Epithelial cell of esophagus (primary cell): ENCODE measurements at regions not wholly inside any gene's neighbourhood (a gene's known extent, or its start where the extent isn't known, plus 50 kb on each side); places are given as distances from the start of the nearest gene placed in this dataset.
A peak's percentile ranks its signal among the peaks of the same experiment; 100 is the strongest.

Experiments used
- DNase-seq: peaks from one replicate; pipeline ENCODE4 v3.0.0; 2010; ENCODE audit warnings: low read depth
- H3K4me3 ChIP-seq: 2 replicates; pipeline ENCODE4 v1.5.1; 2011; ENCODE audit warnings: mild to moderate bottlenecking, low read length, control low read depth
- TF ChIP-seq, protein P1 (sequence below): IDR thresholded peaks from 2 replicates; pipeline ENCODE4 v1.5.1; 2011; ENCODE audit warnings: low read depth, mild to moderate bottlenecking, low read length, control low read depth, inconsistent platforms; ENCODE audit not compliant: insufficient read depth; ENCODE audit errors: missing control alignments

DNA sequence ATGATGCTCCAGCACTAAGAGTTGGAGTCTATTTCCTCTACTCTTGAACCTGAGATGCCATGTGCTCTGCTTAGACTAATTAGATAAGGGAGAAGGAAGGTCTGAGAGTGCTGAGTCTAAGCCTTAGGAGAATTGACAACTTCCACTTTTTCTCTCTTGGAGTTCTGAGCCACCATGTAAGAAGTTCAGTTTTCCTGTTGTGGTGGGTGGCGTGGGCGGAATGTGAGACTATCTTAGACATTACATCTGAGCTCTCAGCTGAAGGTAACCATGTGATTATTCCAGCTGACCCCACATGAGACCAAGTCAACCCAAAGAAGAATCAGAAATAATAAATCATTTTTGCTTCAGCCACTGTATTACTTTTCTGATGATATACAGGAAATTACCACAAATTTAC, 404.5 kb upstream of the LRRC7 start:
- no peak for DNase-seq
- TF ChIP-seq, protein P1, sequence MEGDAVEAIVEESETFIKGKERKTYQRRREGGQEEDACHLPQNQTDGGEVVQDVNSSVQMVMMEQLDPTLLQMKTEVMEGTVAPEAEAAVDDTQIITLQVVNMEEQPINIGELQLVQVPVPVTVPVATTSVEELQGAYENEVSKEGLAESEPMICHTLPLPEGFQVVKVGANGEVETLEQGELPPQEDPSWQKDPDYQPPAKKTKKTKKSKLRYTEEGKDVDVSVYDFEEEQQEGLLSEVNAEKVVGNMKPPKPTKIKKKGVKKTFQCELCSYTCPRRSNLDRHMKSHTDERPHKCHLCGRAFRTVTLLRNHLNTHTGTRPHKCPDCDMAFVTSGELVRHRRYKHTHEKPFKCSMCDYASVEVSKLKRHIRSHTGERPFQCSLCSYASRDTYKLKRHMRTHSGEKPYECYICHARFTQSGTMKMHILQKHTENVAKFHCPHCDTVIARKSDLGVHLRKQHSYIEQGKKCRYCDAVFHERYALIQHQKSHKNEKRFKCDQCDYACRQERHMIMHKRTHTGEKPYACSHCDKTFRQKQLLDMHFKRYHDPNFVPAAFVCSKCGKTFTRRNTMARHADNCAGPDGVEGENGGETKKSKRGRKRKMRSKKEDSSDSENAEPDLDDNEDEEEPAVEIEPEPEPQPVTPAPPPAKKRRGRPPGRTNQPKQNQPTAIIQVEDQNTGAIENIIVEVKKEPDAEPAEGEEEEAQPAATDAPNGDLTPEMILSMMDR, result no peak
- no peak overlapping the region for H3K4me3 ChIP-seq

DNA sequence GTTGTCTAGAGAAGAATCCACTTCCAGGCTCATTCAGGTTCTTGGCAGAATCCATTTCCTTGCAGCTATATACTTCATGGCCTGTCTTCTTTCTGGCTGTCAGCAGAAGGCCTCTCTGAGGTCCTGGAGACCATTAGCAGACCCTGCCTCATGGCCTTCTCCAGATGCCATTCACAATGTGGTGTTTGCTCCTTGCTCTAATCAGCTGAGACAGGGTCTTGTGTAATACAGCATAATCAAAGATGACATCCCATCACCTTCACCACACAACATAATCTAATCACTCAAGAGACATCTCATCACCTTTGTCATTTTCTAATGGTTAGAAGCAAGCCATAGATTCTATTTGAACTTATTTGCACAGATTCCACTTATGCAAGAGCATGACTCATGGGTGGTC, 403.9 kb upstream of the LRRC7 start:
- TF ChIP-seq, protein P1, result no peak
- peak; percentile 13 for DNase-seq
- no peak overlapping the region for H3K4me3 ChIP-seq

DNA sequence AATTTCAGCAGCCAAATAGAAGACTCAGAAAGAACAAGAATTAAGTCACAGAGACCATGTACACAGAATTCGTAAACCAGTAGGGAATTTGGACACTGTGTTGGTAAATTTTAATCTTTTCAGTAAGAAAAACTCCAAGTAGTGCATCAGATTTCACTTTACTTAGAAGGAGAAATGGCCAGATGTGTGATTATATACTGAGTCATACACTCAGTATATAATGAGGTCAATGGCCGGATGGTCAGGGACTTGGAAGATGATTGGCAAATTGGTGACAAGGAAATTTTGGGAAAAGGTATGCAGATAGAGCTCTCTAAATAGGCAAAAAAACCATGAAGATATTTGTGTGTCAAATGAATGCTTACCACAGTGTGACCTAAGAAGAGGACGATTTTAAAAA, 399.8 kb upstream of the LRRC7 start:
- no peak overlapping the region for H3K4me3 ChIP-seq
- TF ChIP-seq, protein P1, result no peak
- DNase-seq, result no peak

DNA sequence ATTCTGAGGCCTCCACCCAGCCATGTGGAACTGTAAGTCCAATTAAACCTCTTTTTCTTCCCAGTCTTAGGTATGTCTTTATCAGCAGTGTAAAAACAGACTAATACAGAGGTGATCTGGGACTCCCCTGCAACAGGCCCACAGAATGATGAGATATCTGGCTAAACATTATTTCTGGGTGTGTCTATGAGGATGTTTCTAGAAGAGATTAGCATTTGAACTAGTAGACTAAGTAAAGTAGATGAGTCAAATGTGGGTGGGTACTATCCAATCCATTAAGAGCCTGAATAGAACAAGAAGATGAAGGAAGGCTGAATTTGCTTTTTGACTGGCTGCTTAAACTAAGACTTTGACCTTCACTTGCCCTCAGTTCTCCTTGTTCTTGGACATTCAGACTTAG, 396.5 kb upstream of the LRRC7 start:
- no peak for DNase-seq
- TF ChIP-seq, protein P1, result no peak
- H3K4me3 ChIP-seq, result no peak overlapping the region

DNA sequence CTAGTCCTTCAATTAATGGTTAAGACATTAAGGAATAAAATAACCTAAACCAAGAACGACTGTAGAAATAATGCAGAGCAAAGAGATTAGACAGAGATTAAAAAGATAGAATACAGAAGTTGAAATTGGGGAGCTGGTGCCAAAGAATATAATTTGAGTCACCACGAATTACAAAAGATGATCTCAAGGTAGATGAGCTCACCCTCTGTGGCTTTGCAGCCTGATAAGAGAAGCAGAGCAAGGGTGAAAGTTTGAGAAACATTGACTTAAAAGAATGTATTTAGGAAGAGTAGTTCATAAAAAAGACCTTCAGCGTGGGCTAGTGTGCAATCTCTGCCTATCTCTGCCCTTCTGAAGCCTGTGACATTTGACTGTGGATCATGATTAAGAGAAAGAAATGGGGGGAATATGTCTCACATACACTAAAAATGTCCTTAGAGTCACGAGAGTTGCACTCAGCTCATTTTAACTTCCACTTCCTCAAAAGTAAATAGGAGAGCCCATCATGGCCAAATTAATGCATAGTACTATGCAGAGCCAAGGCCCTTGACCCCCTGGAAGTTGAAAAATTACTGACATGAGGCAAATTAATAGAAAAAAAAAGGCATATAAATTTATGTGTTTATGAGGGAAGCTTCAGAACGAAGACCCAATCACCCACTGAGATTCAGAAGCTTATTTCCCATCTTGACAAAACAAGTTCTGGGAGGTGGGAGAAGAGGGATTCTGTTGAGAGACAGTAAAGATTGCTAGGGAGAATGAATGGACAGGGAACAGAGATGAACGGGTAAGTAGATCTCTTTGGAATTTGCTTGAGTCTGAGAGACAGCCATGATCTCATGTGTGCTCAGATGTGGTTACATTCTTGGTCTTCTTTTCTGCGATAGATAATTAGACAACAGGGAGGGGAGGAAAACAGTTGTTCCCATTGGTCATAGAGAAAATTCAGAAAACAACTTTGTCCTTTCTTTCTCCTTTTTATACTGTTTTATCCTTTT, 395.4 kb upstream of the LRRC7 start:
- peak; percentile 52 for DNase-seq
- TF ChIP-seq, protein P1, result no peak
- H3K4me3 ChIP-seq, result no peak overlapping the region

DNA sequence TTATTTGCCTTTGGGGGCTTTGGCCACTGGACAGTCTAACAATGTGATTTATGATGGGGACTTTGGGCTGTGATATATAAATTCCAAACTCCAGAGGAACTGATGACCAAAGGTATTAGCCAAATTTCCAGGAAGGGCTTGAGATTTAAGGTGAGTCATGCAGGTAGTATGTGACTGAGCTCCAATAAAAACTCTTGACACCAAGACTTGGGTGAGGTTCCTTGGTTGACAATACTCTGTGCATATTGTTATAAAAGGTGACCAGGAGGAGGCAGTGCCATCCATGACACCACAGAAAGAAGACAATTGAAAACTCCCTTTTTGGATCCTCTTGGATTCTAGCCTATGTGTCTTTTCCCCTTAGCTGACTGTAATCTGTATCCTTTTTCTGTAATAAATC, 392.7 kb upstream of the LRRC7 start:
- H3K4me3 ChIP-seq, result no peak overlapping the region
- TF ChIP-seq, protein P1, result no peak
- peak; percentile 10 for DNase-seq
